NT2/D1 (cell line): ENCODE measurements at regions not wholly inside any gene's neighbourhood (a gene's known extent, or its start where the extent isn't known, plus 50 kb on each side); places are given as distances from the start of the nearest gene placed in this dataset.

Experiments used
- SUZ12 ChIP-seq: IDR thresholded peaks from 2 replicates; pipeline ENCODE4 v1.6.1; 2011; ENCODE audit not compliant: insufficient read length, insufficient read depth; ENCODE audit errors: extremely low read depth
- YY1 ChIP-seq: IDR thresholded peaks from 2 replicates; pipeline ENCODE4 v1.6.1; 2011; ENCODE audit not compliant: insufficient read length, insufficient read depth

DNA sequence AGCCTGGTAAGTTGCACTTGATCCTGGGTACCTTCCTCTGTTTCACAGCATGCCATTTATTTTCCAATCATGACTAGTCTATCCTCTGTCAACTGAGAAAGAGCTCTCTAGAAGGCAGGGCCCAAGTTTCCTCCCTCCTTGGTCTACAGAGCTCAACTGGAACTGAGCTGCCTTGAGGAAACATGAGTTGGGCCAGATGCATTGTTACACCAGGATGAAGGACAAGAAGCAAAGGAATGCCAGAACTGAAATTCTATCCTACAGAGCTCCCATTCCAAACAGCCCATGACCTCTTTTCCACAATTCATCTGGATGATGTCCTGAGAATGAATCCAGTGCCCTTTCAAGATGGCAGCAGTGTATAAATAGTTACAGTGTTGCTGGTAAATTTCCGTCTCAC lies 66.7 kb upstream of the E2F3 start:
- TF ChIP-seq YY1 (no peak), SUZ12 (no peak)
